ENCODE measurements at regions not wholly inside any gene's neighbourhood (a gene's known extent, or its start where the extent isn't known, plus 50 kb on each side); places are given as distances from the start of the nearest gene placed in this dataset.

- no peak for DNase-seq (ENCODE audit: extremely low read depth in 1 of 2, low read depth in 1 of 2)
Observed at GRCh38 chr10:81093056-81093455, 555.4 kb downstream of the SH2D4B start.

GRCh38 chr10:81095238-81095637, 557.5 kb downstream of the SH2D4B start:
- no peak for DNase-seq (ENCODE audit: extremely low read depth in 1 of 2, low read depth in 1 of 2)

DNA sequence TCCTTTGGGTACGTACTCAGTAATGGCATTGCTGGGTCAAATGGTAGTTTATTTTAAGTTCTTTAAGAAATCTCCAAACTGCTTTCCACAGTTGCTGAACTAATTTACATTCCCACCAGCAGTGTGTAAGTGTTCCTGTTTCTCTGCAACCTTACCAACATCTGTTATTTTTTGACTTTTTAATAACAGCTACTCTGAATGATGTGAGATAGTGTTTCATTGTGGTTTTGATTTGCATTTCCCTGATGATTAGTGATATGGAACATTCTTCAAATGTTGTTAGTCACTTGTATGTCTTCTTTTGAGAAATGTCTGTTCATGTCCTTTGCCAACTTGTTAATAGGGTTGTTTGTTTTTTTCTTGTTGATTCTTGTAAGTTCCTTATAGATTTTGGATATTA, 558.9 kb downstream of the SH2D4B start:
- DNase-seq (ENCODE audit: extremely low read depth in 1 of 2, low read depth in 1 of 2): no peak

GRCh38 chr10:81101062-81101461, 563.4 kb downstream of the SH2D4B start:
- DNase-seq (ENCODE audit: extremely low read depth in 1 of 2, low read depth in 1 of 2): no peak

GRCh38 chr10:81104494-81104893, 566.8 kb downstream of the SH2D4B start:
- DNase-seq (ENCODE audit: extremely low read depth in 1 of 2, low read depth in 1 of 2): no peak

DNA sequence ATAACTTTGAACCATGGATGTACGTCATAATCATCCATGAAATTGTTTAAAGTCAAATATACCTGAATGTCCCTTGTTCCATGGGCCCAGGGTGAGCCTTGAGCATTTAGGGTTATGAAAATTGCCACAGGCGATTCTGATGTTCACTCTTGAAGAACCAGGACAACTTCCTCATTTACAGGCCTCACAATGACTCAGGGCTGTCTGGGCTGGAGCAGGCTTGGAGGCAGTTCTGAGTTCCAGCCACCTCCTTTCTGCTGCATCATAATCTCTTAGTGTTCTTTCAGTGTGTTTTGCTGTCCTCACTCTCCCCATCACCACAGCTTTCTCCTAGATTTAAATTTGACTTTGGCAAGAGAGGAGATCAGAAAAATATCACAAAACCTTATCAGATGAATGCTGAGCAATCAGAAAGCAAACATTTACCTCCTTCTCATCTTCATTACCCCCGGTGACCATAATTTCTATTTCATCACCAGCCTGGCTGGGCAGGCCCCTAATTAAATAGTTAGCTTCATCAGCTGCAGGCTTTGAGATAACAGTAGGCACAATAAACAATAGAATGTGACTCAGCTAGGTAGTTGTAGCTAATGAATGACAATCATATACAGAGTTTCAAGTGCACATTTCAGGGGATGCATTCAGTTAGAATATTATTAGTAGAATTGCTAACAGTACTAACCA, 571.0 kb downstream of the SH2D4B start:
- no peak for DNase-seq (ENCODE audit: extremely low read depth in 1 of 2, low read depth in 1 of 2)

GRCh38 chr10:81109200-81109752, 571.6 kb downstream of the SH2D4B start:
- no peak for DNase-seq (ENCODE audit: extremely low read depth in 1 of 2, low read depth in 1 of 2)

DNA sequence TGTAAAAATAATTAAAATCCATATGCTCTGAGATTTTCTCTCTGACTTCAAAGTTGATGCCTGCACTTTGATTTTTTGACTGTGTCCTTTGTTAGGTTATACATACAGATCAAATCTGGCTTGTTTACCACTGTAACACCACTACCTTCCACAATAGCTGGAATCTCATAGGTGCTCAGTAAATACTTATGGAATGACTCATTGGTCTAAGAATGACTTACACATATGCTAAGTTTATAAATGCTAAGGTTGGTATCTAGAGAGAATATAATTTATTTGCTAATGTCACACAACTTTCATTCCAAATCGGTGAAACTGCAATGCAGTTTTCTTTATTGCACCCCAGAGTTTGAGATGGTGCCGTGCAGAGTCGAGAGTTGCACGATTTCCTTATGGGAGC, 578.5 kb downstream of the SH2D4B start:
- no peak for DNase-seq (ENCODE audit: extremely low read depth in 1 of 2, low read depth in 1 of 2)

DNA sequence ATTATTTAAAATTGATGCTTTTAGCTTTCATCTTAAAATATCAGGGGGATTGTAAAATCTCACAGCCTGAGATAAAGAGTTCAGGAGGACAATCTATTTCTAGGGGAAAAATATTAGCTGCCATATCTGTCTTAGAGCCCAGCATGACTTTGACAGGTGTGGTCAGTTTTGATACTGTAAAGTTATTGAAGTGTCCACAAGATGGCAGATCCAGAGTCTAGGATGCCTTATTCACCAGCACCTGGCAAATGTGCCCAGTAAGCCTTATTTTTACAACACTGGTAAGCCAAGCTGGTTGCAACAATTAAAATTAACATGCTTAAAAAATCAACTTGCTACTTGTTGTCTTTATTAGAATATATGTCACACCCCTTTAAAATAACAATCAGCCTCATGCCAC, 579.3 kb downstream of the SH2D4B start:
- DNase-seq (ENCODE audit: extremely low read depth in 1 of 2, low read depth in 1 of 2): no peak

- no peak for DNase-seq (ENCODE audit: extremely low read depth in 1 of 2, low read depth in 1 of 2)
Observed at GRCh38 chr10:81127931-81128330, 590.2 kb downstream of the SH2D4B start.

DNA sequence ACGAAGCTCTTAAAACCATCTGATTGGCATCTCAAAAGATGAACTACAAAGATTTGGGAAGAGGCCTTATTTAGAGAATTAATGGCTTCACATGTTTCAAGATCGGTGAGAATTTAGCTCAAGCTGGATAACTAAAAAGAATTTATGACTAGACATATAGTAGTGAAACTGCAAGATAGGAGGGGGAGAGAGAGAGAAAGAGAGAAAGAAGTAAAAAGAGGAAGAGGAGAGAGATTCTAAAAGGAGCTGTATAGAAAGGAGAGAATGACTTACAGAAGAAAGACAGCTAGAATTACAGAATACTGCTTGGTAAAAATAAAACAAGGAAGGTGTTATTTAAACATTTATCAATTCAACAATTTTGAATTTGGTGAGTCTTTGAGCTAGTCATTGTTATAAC, 592.3 kb downstream of the SH2D4B start:
- DNase-seq (ENCODE audit: extremely low read depth in 1 of 2, low read depth in 1 of 2): no peak

GRCh38 chr10:81135851-81136250, 598.1 kb downstream of the SH2D4B start:
- no peak for DNase-seq (ENCODE audit: extremely low read depth in 1 of 2, low read depth in 1 of 2)

DNA sequence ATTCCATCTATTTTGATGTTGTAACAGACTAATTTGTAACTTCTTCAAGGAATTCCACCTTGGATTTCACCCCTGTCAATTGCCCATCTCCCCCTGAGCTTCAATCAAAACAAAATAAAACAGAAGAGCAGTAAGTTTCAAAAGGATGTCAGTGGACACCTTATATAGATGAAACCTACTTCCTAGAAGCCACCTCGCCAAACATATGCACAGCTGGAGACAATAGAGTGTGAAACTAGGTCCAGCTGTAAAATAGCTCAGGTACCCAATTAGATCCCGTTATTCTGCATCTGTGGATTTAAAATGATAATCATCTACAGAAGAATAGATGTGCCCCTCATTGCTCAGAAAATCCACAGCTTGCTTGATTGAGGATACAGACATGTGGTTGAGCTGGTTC, 598.6 kb downstream of the SH2D4B start:
- no peak for DNase-seq (ENCODE audit: extremely low read depth in 1 of 2, low read depth in 1 of 2)

GRCh38 chr10:81145975-81146374, 608.3 kb downstream of the SH2D4B start:
- DNase-seq (ENCODE audit: extremely low read depth in 1 of 2, low read depth in 1 of 2): no peak

GRCh38 chr10:81146436-81146835, 608.7 kb downstream of the SH2D4B start:
- no peak for DNase-seq (ENCODE audit: extremely low read depth in 1 of 2, low read depth in 1 of 2)

DNA sequence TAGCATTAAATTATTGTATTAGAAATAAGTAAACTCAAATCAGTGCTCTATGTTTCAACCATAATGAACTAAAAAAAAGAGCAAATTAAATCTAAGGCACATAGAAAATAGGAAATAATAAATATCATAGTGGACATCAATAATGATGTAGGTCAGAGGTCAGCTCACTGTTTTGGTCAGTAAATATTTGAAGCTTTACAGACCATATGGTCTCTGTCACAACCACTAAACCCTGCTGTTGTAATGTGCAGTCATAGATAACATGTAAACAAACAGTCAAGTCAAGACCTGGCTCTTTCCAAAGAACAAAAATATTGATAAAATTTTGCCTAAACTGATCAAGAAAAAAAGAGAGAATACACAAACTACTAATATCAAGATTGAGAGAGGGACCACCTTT, 615.0 kb downstream of the SH2D4B start:
- no peak for DNase-seq (ENCODE audit: extremely low read depth in 1 of 2, low read depth in 1 of 2)

DNA sequence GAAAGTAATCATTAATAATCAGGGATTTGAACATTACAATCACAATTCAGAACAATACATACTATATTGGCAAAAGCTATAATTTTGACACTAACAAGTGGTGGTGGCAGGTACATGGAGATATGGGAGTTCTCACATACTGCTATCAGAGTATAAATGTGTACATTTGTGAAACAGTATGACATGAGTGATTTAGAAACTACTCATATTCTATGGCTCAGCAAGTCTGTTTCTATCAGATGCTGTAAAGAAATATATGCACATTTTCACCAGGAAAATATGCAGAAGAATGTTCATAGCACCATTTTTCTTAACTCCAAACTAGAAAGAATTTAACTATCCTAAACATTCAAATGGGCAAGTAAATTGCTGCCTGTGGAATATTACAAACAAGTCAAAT, 620.0 kb downstream of the SH2D4B start:
- DNase-seq (ENCODE audit: extremely low read depth in 1 of 2, low read depth in 1 of 2): no peak

GRCh38 chr10:81177651-81178244, 640.0 kb downstream of the SH2D4B start:
- DNase-seq (ENCODE audit: extremely low read depth in 1 of 2, low read depth in 1 of 2): no peak

- DNase-seq (ENCODE audit: extremely low read depth in 1 of 2, low read depth in 1 of 2): no peak
Observed at GRCh38 chr10:81179324-81179723, 641.6 kb downstream of the SH2D4B start.

DNA sequence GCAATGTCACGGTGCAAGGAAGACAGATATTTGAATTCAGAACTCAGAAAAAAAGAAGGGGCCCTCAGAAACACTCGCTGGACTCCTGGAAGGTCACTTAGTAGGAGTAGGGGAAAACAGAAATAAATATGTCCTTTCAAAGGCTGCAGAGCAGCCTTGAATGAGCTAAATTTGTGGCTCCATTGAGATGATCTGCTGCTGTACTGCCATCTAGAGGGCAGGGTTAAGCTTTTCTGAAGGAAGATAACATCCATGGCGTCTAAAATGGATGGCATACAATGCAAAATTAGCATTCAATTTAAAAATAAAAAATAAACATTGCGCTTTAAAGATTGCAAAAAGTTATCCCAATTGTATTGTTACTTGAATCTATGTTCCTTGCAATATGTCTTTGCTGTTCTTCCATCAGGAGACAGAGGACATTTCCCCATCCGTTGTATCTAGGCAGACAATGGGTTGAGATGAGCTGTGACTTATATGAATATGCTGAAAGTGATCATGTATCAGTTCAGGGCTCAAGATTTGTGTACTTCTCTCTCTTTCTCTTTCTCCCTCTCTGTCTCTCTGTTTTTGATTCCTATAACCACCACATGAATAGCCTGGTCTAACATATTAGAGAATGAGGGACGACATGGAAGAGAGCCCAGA, 642.2 kb downstream of the SH2D4B start:
- DNase-seq (ENCODE audit: extremely low read depth in 1 of 2, low read depth in 1 of 2): no peak

- DNase-seq (ENCODE audit: extremely low read depth in 1 of 2, low read depth in 1 of 2): no peak
Observed at GRCh38 chr10:81182296-81182695, 644.6 kb downstream of the SH2D4B start.

- DNase-seq (ENCODE audit: extremely low read depth in 1 of 2, low read depth in 1 of 2): no peak
Observed at GRCh38 chr10:81192221-81192788, 654.6 kb downstream of the SH2D4B start.
